HG03378 (cell line): ENCODE measurements at regions not wholly inside any gene's neighbourhood (a gene's known extent, or its start where the extent isn't known, plus 50 kb on each side); places are given as distances from the start of the nearest gene placed in this dataset.
"Not testable (repeated sequence)": the region's sequence is repeated elsewhere in the genome, so short reads cannot be mapped to it uniquely, and the experiment has no call there.

Source experiments
- ATAC-seq: cut with Tn5 transposase; IDR thresholded peaks from one replicate; pipeline ENCODE4 v1.9.1; 2021; ENCODE audit warnings: mild to moderate bottlenecking, moderate library complexity; ENCODE audit not compliant: unreplicated experiment

- ATAC-seq = no peak
These were observed 104.9 kb downstream of the CHIC2 start for GRCh38 chr4:53959343-53960120.

GRCh38 chr4:53956454-53956853, 108.0 kb downstream of the CHIC2 start:
- ATAC-seq = no peak

- ATAC-seq = no peak
These were observed 108.4 kb downstream of the CHIC2 start for GRCh38 chr4:53956053-53956452.

DNA sequence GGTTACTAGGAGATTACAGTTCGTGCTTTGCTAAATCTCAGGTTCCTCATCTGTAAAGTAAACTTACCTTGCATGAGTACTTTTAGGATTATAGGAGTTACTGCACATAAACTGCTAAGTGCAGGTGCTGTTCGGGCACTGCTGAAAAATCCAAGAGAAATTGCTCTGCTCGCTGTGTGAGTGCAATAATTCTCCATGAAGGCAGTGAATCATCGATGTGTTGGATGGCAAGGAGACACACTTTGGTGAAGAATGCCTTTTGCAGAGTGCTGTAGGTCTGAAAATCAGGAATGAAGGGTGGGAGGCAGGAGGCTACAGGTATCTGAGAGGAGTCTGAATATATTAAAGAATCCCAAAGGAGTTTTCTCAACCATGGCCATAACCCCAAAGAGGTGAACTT, 113.0 kb downstream of the CHIC2 start:
- ATAC-seq = no peak

DNA sequence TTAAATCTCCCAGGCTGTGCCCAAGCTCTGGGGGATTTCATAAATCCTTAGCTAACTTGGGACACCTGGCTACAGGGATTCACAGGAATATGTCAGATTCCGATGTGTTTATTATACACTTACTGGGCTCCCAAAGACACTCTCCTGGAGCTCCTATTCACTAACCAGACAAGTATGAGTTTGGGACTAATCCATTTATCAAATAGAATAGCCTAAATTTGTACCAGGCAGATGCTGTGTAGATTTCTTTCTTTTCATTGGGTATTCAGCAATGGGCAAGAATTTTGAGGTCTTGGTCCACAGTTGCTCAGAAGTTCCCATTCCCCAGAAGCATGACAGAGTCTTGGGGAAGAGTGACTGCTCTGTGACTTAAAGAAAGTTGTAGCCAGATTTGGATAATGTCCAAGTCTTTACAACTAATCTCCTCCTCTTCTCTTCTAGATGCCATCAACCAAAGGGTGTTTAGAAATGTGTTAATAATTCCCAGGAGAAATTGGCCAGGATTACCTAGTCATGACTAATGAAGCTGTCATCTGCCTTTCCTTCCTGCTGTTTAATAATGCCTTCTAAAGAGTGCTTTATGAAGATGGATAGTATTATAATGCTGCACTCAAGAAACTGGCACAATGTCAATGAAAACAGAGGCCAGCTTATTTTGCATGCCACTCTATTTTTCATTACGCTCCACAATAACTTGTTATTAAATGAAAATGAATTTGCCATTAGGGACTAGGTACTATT, 120.9 kb downstream of the CHIC2 start:
- no peak for ATAC-seq

- no peak for ATAC-seq
These were observed 121.7 kb downstream of the CHIC2 start for GRCh38 chr4:53942712-53943111.

- no peak for ATAC-seq
These were observed 123.1 kb downstream of the CHIC2 start for GRCh38 chr4:53941331-53941730.

GRCh38 chr4:53939892-53940291, 124.5 kb downstream of the CHIC2 start:
- ATAC-seq = not testable (repeated sequence)

GRCh38 chr4:53937918-53938317, 126.5 kb downstream of the CHIC2 start:
- no peak for ATAC-seq

DNA sequence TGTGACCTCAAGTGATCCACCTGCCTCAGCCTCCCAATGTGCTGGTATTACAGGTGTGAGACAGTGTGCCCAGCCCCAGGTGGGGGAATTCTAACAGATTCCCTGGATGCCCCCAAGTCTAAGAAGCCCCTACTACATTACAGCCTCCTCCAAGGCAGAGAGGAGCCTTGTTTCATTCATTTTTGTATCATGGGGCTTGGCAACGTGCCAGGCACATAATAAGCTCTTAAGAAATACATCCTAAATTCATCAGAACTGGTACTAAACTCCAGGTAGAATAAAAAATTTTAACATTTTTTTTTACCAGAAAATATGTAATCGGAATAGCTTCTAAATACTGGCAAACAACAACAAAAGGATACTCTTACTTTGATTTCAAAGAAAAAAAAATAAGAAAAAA, 127.1 kb downstream of the CHIC2 start:
- ATAC-seq = no peak

GRCh38 chr4:53935780-53936179, 128.6 kb downstream of the CHIC2 start:
- no peak for ATAC-seq

DNA sequence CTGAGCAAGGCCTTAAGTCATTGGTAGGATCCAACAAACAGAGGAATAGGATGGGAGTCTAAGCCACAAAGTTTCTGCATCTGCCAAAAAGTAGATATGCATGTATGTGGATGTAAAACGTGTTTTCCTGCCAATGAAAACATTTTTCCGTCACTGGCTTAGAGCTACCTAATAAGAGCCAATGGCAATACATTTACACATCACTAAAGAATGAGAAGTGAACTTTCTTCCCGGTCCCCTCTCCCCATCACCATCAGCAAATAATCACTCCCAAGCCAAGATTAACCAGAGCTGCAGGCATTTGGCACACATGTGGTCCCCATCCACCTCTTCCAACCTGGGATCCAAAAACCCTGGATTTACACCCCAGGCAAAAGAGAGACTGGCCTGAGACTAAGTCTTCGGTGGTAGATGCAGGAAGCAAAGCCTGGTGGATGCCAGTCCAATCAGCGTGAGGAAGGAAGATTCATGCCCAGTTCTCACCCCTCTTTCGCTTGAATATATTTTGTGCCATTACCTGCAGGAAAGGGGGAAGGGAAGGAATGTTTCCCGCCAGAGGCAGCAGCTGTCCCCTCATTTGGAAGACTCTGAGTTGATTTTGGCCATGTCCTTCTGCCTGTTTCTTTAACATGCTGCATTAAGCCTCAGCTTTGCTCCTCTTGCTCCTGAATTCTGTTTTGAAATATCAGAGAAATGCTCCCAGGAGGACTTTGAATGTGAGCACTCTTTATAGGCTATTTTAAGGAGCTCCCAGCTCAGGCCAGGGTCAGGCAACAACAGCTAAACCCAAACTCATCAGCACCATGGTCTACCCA, 131.4 kb downstream of the CHIC2 start:
- no peak for ATAC-seq

DNA sequence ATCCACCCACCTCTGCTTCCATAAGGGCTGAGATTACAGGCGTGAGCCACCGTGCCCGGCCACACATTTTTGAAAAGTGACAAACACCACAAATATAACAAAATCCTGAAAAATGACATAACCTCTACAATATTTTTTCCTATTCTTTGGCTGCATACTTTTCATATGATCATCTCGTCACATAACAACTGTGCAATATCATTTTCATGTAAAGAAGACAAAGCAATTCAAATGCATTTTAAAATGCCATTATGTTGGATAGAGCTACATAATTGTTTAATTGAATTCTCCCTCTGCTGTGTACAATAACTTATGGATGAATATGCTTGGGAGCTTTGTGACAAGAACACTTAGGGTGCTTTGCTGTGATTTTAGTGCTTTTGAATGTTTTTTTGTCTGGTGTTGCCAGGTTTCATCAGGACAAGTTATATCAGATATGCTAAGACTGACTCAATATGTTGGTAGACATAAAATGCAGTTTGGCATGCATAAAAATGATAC, 132.9 kb downstream of the CHIC2 start:
- ATAC-seq = no peak

DNA sequence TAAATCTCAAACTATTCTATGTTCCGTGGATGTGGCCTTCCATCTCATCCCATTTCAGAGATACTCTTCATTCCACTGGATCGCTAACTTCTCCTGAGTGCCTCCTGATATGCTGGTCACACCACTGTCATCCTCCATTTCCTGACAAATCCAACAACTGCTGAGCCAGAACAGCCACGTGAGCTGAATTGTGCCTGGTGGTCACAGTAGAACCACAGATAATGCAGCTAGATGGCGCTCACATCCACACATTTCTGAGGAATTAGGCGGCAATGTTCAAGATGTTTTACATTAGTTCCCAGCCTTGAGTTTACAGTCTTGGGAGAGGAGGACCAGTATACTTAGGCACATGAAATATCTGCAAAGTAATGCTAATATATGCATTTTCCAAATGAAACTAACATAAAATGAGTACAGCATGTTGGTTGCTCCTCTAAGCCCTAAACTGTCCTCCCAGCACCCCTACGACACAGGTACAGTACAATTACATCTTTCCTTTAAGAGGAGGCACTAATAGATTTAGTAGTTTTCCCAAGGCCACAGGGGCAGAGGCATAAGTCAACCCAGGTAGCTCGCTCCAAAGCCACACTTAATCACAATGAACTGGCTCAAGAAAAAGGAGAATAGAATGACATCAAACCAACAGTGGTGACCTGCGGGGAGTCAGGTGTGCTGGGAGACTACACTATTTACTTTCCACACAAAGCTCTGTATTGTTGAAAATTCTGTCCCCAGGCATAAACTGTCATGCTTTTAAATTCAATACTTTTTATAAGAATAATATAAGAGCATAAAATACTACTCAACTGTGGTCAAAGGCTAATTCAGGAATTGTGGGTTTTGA, 134.2 kb downstream of the CHIC2 start:
- ATAC-seq = peak; percentile 71

DNA sequence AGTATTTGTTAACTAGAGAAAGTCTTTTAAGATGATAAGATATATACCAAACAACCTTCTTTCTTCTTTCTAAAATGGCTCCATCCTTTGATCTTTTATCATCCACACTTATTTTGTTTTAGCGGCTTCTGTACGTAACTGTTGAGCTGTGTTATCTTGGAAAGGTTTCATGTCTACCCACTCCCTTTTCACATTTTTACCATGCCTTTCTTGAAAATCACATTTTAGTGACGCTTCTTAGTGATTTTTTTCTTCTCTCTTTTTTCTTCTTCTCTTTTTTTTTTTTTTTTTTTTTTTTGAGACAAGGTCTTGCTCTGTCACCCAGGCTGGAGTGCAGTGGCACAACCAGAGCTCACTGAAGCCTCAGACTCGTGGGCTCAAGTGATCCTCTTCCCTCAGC, 135.1 kb downstream of the CHIC2 start:
- no peak for ATAC-seq

DNA sequence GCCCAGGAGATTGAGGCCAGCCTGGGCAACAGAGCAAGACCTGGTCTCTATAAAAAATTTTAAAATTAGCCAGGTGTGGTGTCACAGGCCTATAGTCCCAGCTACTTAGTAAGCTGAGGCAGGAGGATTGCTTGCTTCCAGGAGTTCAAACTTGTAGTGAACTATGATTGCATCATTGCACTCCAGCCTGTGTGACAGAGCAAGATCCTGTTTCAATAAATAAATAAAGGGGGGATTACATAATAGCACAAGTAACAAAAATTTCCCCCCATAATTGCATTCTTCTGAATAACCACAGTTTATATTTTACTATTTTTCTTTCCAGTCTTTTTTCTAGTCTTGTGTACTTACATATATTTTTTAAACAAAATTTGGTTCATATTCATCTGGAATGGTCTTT, 135.6 kb downstream of the CHIC2 start:
- ATAC-seq = no peak

- ATAC-seq = no peak
These were observed 139.3 kb downstream of the CHIC2 start for GRCh38 chr4:53925050-53925605.

- no peak for ATAC-seq
These were observed 139.9 kb downstream of the CHIC2 start for GRCh38 chr4:53924333-53925049.

DNA sequence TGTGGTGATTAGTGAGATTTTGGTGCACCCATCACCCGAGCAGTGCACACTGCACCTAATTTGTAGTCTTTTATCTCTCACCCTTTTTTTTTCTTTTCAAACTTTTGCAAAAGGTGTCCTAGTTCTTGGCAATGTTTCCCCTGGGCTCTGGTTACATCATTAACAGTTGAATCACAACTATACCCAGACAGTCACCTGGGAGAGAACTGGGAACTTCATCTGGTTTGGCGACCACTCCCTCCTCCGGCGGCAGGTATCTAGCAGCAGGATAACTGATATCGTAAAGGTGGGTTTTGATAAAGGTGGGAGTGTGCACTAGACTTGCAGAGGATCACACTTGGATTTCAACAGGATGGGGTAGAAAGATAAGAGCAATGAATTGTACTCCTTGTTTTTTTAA, 140.5 kb downstream of the CHIC2 start:
- ATAC-seq = no peak

GRCh38 chr4:53921856-53922255, 142.5 kb downstream of the CHIC2 start:
- ATAC-seq = no peak
